HEK293 (cell line): ENCODE measurements at regions not wholly inside any gene's neighbourhood (a gene's known extent, or its start where the extent isn't known, plus 50 kb on each side); places are given as distances from the start of the nearest gene placed in this dataset.

Experiments used
- CTCF ChIA-PET: fragments of 350-600 bp; formaldehyde crosslinking; extraction: SDS; loops from one replicate; lab custom pipeline; 2021; ENCODE audit warnings: antibody characterized with exemption; lab: Yijun Ruan, JAX
- POLR2A ChIA-PET: fragments of 300-600 bp; formaldehyde crosslinking; extraction: SDS; loops from one replicate; lab custom pipeline; 2020; ENCODE audit warnings: antibody characterized with exemption, inconsistent platforms; lab: Yijun Ruan, JAX
- H3K27ac ChIP-seq: fragments of 200-500 bp; sonication (Bioruptor generic); 2 replicates; pipeline ENCODE4 v1.5.1; 2014; ENCODE audit warnings: low read depth, low read length, control low read depth, inconsistent platforms; ENCODE audit errors: extremely low read depth
- H3K36me3 ChIP-seq, 2 experiments: fragments of 200-500 bp in 1 of 2; sonication (Bioruptor generic) in 1 of 2; 1 replicate in 1 of 2; 2 replicates in 1 of 2; pipeline ENCODE4 v1.5.1; 2014 to 2017; ENCODE audit warnings: inconsistent platforms in 2 of 2, low read length in 2 of 2; ENCODE audit not compliant: control insufficient read depth in 2 of 2, insufficient read depth in 1 of 2
- H3K4me1 ChIP-seq: fragments of 200-500 bp; sonication (Bioruptor generic); 2 replicates; pipeline ENCODE4 v1.5.1; 2014; ENCODE audit warnings: mild to moderate bottlenecking, low read length, inconsistent platforms; ENCODE audit not compliant: control insufficient read depth, insufficient read depth
- H3K4me3 ChIP-seq: 2 replicates; pipeline ENCODE4 v1.5.1; 2011; ENCODE audit warnings: low read depth, mild to moderate bottlenecking, control low read depth, low read length, moderate library complexity
- H3K9me3 ChIP-seq: fragments of 200-500 bp; sonication (Bioruptor generic); 2 replicates; pipeline ENCODE4 v1.5.1; 2014; ENCODE audit warnings: low read depth, low read length, inconsistent platforms; ENCODE audit not compliant: control insufficient read depth, insufficient read depth
- OVOL3 ChIP-seq: fragments of 450-650 bp; formaldehyde crosslinking; IDR thresholded peaks from 2 replicates; pipeline ENCODE4 v1.5.1; 2016; ENCODE audit warnings: missing biosample characterization, missing genetic modification characterization
- ZBTB1 ChIP-seq: fragments of 450-650 bp; formaldehyde crosslinking; IDR thresholded peaks from 2 replicates; pipeline ENCODE4 v1.5.1; 2016; ENCODE audit warnings: missing biosample characterization, missing genetic modification characterization
- ZBTB11 ChIP-seq: fragments of 450-650 bp; formaldehyde crosslinking; conservative IDR thresholded peaks from 2 replicates; pipeline ENCODE4 v1.5.1; 2016; ENCODE audit warnings: low read depth, missing biosample characterization, missing genetic modification characterization
- ZBTB21 ChIP-seq: fragments of 450-650 bp; formaldehyde crosslinking; IDR thresholded peaks from 2 replicates; pipeline ENCODE4 v1.5.1; 2017; ENCODE audit warnings: missing biosample characterization, missing genetic modification characterization
- ZBTB8A ChIP-seq: fragments of 450-650 bp; formaldehyde crosslinking; IDR thresholded peaks from 2 replicates; pipeline ENCODE4 v1.5.1; 2016; ENCODE audit warnings: missing biosample characterization, missing genetic modification characterization
- ZFP41 ChIP-seq: fragments of 450-650 bp; formaldehyde crosslinking; IDR thresholded peaks from 2 replicates; pipeline ENCODE4 v1.5.1; 2016; ENCODE audit warnings: missing biosample characterization, missing genetic modification characterization, borderline replicate concordance
- ZNF138 ChIP-seq: fragments of 450-650 bp; formaldehyde crosslinking; IDR thresholded peaks from 2 replicates; pipeline ENCODE4 v1.5.1; 2016; ENCODE audit warnings: missing biosample characterization, missing genetic modification characterization, borderline replicate concordance
- ZNF140 ChIP-seq: fragments of 450-650 bp; formaldehyde crosslinking; IDR thresholded peaks from 2 replicates; pipeline ENCODE4 v1.5.1; 2016; ENCODE audit warnings: missing biosample characterization, missing genetic modification characterization
- ZNF24 ChIP-seq: fragments of 450-650 bp; formaldehyde crosslinking; IDR thresholded peaks from 2 replicates; pipeline ENCODE4 v1.5.1; 2016; ENCODE audit warnings: missing biosample characterization, missing genetic modification characterization
- ZNF274 ChIP-seq, 2 experiments: fragments of 200-500 bp in 1 of 2; fragments of 450-650 bp in 1 of 2; sonication (Bioruptor generic) in 1 of 2; formaldehyde crosslinking in 1 of 2; IDR thresholded peaks; 2 replicates each; pipeline versions ENCODE4 v1.5.1 to v1.6.1; 2014 to 2016; ENCODE audit warnings: borderline replicate concordance in 1 of 2, inconsistent platforms in 1 of 2, low read length in 1 of 2, missing biosample characterization in 1 of 2, missing genetic modification characterization in 1 of 2
- ZNF48 ChIP-seq: fragments of 450-650 bp; formaldehyde crosslinking; IDR thresholded peaks from 2 replicates; pipeline ENCODE4 v1.5.1; 2016; ENCODE audit warnings: missing biosample characterization, missing genetic modification characterization
- ZNF488 ChIP-seq: fragments of 450-650 bp; formaldehyde crosslinking; IDR thresholded peaks from 2 replicates; pipeline ENCODE4 v1.5.1; 2016; ENCODE audit warnings: missing biosample characterization, missing genetic modification characterization
- ZNF521 ChIP-seq: fragments of 450-650 bp; formaldehyde crosslinking; IDR thresholded peaks from 2 replicates; pipeline ENCODE4 v1.5.1; 2017; ENCODE audit warnings: missing biosample characterization, mild to moderate bottlenecking, missing genetic modification characterization
- ZNF837 ChIP-seq: fragments of 450-650 bp; formaldehyde crosslinking; IDR thresholded peaks from 2 replicates; pipeline ENCODE4 v1.5.1; 2016; ENCODE audit warnings: missing biosample characterization, missing genetic modification characterization
- TF ChIP-seq, protein P1 (sequence below): fragments of 450-650 bp; formaldehyde crosslinking; IDR thresholded peaks from 2 replicates; pipeline ENCODE4 v1.5.1; 2016; ENCODE audit warnings: missing biosample characterization, missing genetic modification characterization, borderline replicate concordance
- TF ChIP-seq, protein P2 (sequence below): fragments of 450-650 bp; formaldehyde crosslinking; IDR thresholded peaks from 2 replicates; pipeline ENCODE4 v1.5.1; 2016; ENCODE audit warnings: missing biosample characterization, missing genetic modification characterization

DNA sequence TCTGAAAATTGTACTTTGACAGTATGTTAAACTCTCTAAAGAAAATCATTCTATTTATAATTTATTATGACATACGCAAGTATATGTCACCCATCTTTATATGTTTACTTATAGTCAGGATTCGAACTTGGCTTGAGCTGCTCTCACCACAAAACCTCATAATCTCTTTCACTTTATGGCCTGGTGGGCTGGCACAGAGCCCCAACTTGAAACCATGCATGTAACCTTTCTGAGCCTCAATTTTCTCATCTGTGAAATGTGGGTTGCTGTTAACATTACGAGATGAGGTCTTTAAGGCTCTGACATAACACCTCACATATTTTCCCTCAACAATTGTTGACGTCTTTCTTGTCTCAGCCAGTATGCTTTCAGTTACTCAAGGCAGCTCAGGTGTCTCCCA is 69.4 kb upstream of the PFN2 start:
- Histone ChIP-seq H3K9me3 (no peaks in the 10 kb centered on the region), H3K27ac (no peak overlapping the region), H3K4me1 (no peaks in the 10 kb centered on the region)
- CTCF ChIA-PET = no interaction called here
- POLR2A ChIA-PET = no interaction called here
- TF ChIP-seq ZBTB1 (tag by site-specific recombination) (no peak), OVOL3 (no peak), ZBTB21 (tag by site-specific recombination) (no peak), ZNF140 (no peak), ZNF521 (no peak), ZNF24 (tag by site-specific recombination) (no peak), ZBTB11 (tag by site-specific recombination) (no peak)
- TF ChIP-seq, protein P1, sequence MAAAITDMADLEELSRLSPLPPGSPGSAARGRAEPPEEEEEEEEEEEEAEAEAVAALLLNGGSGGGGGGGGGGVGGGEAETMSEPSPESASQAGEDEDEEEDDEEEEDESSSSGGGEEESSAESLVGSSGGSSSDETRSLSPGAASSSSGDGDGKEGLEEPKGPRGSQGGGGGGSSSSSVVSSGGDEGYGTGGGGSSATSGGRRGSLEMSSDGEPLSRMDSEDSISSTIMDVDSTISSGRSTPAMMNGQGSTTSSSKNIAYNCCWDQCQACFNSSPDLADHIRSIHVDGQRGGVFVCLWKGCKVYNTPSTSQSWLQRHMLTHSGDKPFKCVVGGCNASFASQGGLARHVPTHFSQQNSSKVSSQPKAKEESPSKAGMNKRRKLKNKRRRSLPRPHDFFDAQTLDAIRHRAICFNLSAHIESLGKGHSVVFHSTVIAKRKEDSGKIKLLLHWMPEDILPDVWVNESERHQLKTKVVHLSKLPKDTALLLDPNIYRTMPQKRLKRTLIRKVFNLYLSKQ (tag by site-specific recombination) = no peak
- TF ChIP-seq, all 188 proteins: peak for 0
- H3K36me3 ChIP-seq = no peaks in the 10 kb centered on the region
- H3K4me3 ChIP-seq = no peak overlapping the region

GRCh38 chr3:150038830-150039229 is 68.1 kb upstream of the PFN2 start:
- ChIA-PET POLR2A (no interaction called here), CTCF (no interaction called here)
- TF ChIP-seq ZFP41 (no peak), ZNF274 (IDR thresholded peaks at IDR 0.05; ENCODE audit: low read length) (no peak), ZNF274 (tag by site-specific recombination; IDR thresholded peaks at IDR 0.05; ENCODE audit: borderline replicate concordance) (no peak), ZNF138 (tag by site-specific recombination) (no peak), ZNF48 (tag by site-specific recombination) (no peak), ZBTB8A (no peak), ZNF837 (no peak), ZNF488 (no peak)
- TF ChIP-seq, protein P2, sequence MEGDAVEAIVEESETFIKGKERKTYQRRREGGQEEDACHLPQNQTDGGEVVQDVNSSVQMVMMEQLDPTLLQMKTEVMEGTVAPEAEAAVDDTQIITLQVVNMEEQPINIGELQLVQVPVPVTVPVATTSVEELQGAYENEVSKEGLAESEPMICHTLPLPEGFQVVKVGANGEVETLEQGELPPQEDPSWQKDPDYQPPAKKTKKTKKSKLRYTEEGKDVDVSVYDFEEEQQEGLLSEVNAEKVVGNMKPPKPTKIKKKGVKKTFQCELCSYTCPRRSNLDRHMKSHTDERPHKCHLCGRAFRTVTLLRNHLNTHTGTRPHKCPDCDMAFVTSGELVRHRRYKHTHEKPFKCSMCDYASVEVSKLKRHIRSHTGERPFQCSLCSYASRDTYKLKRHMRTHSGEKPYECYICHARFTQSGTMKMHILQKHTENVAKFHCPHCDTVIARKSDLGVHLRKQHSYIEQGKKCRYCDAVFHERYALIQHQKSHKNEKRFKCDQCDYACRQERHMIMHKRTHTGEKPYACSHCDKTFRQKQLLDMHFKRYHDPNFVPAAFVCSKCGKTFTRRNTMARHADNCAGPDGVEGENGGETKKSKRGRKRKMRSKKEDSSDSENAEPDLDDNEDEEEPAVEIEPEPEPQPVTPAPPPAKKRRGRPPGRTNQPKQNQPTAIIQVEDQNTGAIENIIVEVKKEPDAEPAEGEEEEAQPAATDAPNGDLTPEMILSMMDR = no peak
- H3K4me1 ChIP-seq = no peaks in the 10 kb centered on the region
- no peaks in the 10 kb centered on the region for H3K36me3 ChIP-seq
- no peaks in the 10 kb centered on the region for H3K9me3 ChIP-seq
- H3K27ac ChIP-seq = no peak overlapping the region
- no peak overlapping the region for H3K4me3 ChIP-seq
